IMR-90 (cell line): ENCODE measurements at regions not wholly inside any gene's neighbourhood (a gene's known extent, or its start where the extent isn't known, plus 50 kb on each side); places are given as distances from the start of the nearest gene placed in this dataset.

Experiments used
- ATAC-seq: fragments of 200-7000 bp; cut with Tn5 transposase; 2 replicates; pipeline ENCODE4 v1.9.1; 2020; ENCODE audit warnings: low read depth, mild to moderate bottlenecking, moderate library complexity
- BruUV-seq: library from RNA; stranded (reverse); fragments of 400-500 nt; replicated peaks from 2 replicates; lab custom pipeline; 2021; lab: Mats Ljungman, UMichigan
- CTCF ChIA-PET: fragments of 300-600 bp; formaldehyde crosslinking; extraction: SDS; loops from one replicate; lab custom pipeline; 2021; ENCODE audit warnings: antibody characterized with exemption; lab: Yijun Ruan, JAX
- POLR2A ChIA-PET: fragments of 300-600 bp; sonication (Branson Sonifier 250); formaldehyde crosslinking; loops from one replicate; lab custom pipeline; 2022; ENCODE audit warnings: antibody characterized with exemption; ENCODE audit not compliant: unreplicated experiment; lab: Charles Lee
- DNase-seq: peaks from one replicate; pipeline ENCODE4 v3.0.0; 2013
- H2AFZ ChIP-seq: replicated peaks from 2 replicates; pipeline ENCODE3; 2013; ENCODE audit warnings: low read length, mild to moderate bottlenecking; ENCODE audit not compliant: poor library complexity
- H2AK5ac ChIP-seq: 2 replicates; pipeline ENCODE4 v1.6.1; 2013; ENCODE audit warnings: low read depth, low read length, inconsistent platforms
- H2AK9ac ChIP-seq: replicated peaks from 2 replicates; pipeline ENCODE3; 2013; ENCODE audit warnings: mild to moderate bottlenecking, low read depth, low read length, moderate library complexity; ENCODE audit not compliant: poor library complexity
- H2BK120ac ChIP-seq: 2 replicates; pipeline ENCODE4 v1.6.1; 2013; ENCODE audit warnings: low read depth, low read length, inconsistent platforms
- H2BK15ac ChIP-seq: 3 replicates; pipeline ENCODE4 v1.6.1; 2013; ENCODE audit warnings: low read depth, low read length, inconsistent platforms
- H2BK20ac ChIP-seq: 2 replicates; pipeline ENCODE4 v1.6.1; 2013; ENCODE audit warnings: low read depth, mild to moderate bottlenecking, inconsistent platforms, low read length, moderate library complexity
- H2BK5ac ChIP-seq: 2 replicates; pipeline ENCODE4 v1.6.1; 2013; ENCODE audit warnings: mild to moderate bottlenecking, low read depth, low read length, inconsistent platforms; ENCODE audit not compliant: poor library complexity, severe bottlenecking
- H3K14ac ChIP-seq: replicated peaks from 2 replicates; pipeline ENCODE4 v1.6.1; 2013; ENCODE audit warnings: low read depth, low read length, inconsistent platforms
- H3K18ac ChIP-seq: 2 replicates; pipeline ENCODE4 v1.6.1; 2013; ENCODE audit warnings: low read depth, low read length, control low read depth
- H3K23ac ChIP-seq: 2 replicates; pipeline ENCODE4 v1.6.1; 2013; ENCODE audit warnings: low read depth, low read length, inconsistent platforms
- H3K27ac ChIP-seq: 2 replicates; pipeline ENCODE4 v1.5.1; 2013; ENCODE audit warnings: mild to moderate bottlenecking, control low read depth, low read length; ENCODE audit not compliant: insufficient read depth
- H3K27me3 ChIP-seq: 2 replicates; pipeline ENCODE4 v1.6.1; 2013; ENCODE audit warnings: low read length; ENCODE audit not compliant: control insufficient read depth, insufficient read depth
- H3K36me3 ChIP-seq: 2 replicates; pipeline ENCODE4 v1.6.1; 2013; ENCODE audit warnings: low read length, mixed read lengths; ENCODE audit not compliant: control insufficient read depth, insufficient read depth
- H3K4ac ChIP-seq: 2 replicates; pipeline ENCODE4 v1.6.1; 2013; ENCODE audit warnings: low read depth, low read length, inconsistent platforms
- H3K4me1 ChIP-seq: 2 replicates; pipeline ENCODE4 v1.6.1; 2013; ENCODE audit warnings: low read length, mixed read lengths; ENCODE audit not compliant: control insufficient read depth, insufficient read depth
- H3K4me2 ChIP-seq: 2 replicates; pipeline ENCODE4 v1.6.1; 2013; ENCODE audit warnings: low read depth, mild to moderate bottlenecking, control low read depth, low read length, moderate library complexity
- H3K4me3 ChIP-seq: 2 replicates; pipeline ENCODE4 v1.5.1; 2013; ENCODE audit warnings: low read depth, mild to moderate bottlenecking, control low read depth, low read length, moderate library complexity; ENCODE audit not compliant: insufficient read depth
- H3K56ac ChIP-seq: 2 replicates; pipeline ENCODE4 v1.6.1; 2013; ENCODE audit warnings: low read length, inconsistent platforms; ENCODE audit not compliant: insufficient read depth; ENCODE audit errors: extremely low read depth
- H3K79me1 ChIP-seq, 2 experiments: 2 replicates each; pipeline ENCODE4 v1.6.1; 2013; ENCODE audit warnings: low read length in 2 of 2, inconsistent platforms in 1 of 2, low read depth in 1 of 2
- H3K9ac ChIP-seq: 2 replicates; pipeline ENCODE4 v1.6.1; 2013; ENCODE audit warnings: low read depth, low read length, control low read depth
- H3K9me1 ChIP-seq: 2 replicates; pipeline ENCODE4 v1.6.1; 2013; ENCODE audit warnings: low read length, inconsistent platforms; ENCODE audit not compliant: insufficient read depth
- H3K9me3 ChIP-seq: 2 replicates; pipeline ENCODE4 v1.6.1; 2013; ENCODE audit warnings: low read length; ENCODE audit not compliant: control insufficient read depth, insufficient read depth
- H4K20me1 ChIP-seq: 2 replicates; pipeline ENCODE4 v1.6.1; 2013; ENCODE audit warnings: low read length, inconsistent platforms; ENCODE audit not compliant: insufficient read depth
- H4K5ac ChIP-seq: 2 replicates; pipeline ENCODE4 v1.6.1; 2013; ENCODE audit warnings: mild to moderate bottlenecking, low read depth, low read length, control low read depth
- H4K8ac ChIP-seq, 2 experiments: 2 replicates each; pipeline ENCODE4 v1.6.1; 2013; ENCODE audit warnings: low read depth in 2 of 2, low read length in 2 of 2, control low read depth in 1 of 2, inconsistent platforms in 1 of 2
- H4K91ac ChIP-seq: 2 replicates; pipeline ENCODE4 v1.6.1; 2013; ENCODE audit warnings: low read depth, low read length, inconsistent platforms; ENCODE audit not compliant: insufficient read depth
- CEBPB ChIP-seq: IDR thresholded peaks from 2 replicates; pipeline ENCODE4 v1.6.1; 2012; ENCODE audit warnings: low read depth, low read length, improper control_type of control experiment
- CTCF ChIP-seq: conservative IDR thresholded peaks from 2 replicates; pipeline ENCODE4 v1.5.1; 2012; ENCODE audit warnings: mild to moderate bottlenecking, low read depth, low read length, improper control_type of control experiment
- ELK1 ChIP-seq: fragments of 150-350 bp; IDR thresholded peaks from 2 replicates; pipeline ENCODE4 v1.6.1; 2016; ENCODE audit warnings: low read depth, mild to moderate bottlenecking, low read length, moderate library complexity, borderline replicate concordance
- MAFK ChIP-seq: IDR thresholded peaks from 2 replicates; pipeline ENCODE4 v1.6.1; 2012; ENCODE audit warnings: low read depth, low read length, improper control_type of control experiment
- RAD21 ChIP-seq: IDR thresholded peaks from 2 replicates; pipeline ENCODE4 v1.6.1; 2012; ENCODE audit warnings: low read length, improper control_type of control experiment
- RFX5 ChIP-seq: IDR thresholded peaks from 2 replicates; pipeline ENCODE4 v1.8.0; 2012; ENCODE audit warnings: low read depth, mild to moderate bottlenecking, low read length, moderate library complexity
- SMC3 ChIP-seq: fragments of 150-350 bp; IDR thresholded peaks from 2 replicates; pipeline ENCODE4 v1.6.1; 2016; ENCODE audit warnings: low read depth, mild to moderate bottlenecking, antibody characterized with exemption, low read length, moderate library complexity
- USF2 ChIP-seq: fragments of 150-350 bp; IDR thresholded peaks from 2 replicates; pipeline ENCODE4 v1.6.1; 2017; ENCODE audit warnings: mild to moderate bottlenecking, antibody characterized with exemption, low read length, low read depth
- WGBS, 2 experiments: methylation state at CpG; one replicate each; pipeline versions ENCODE4 v1.1.5 to v1.1.7; 2013; ENCODE audit warnings: missing lambda C conversion rate in 2 of 2; ENCODE audit not compliant: insufficient read length in 1 of 2; ENCODE audit errors: extremely low coverage in 2 of 2; 5-methylcytosine and 5-hydroxymethylcytosine counted together
- dilution Hi-C: fragments of 300-500 bp; cut with HindIII; formaldehyde crosslinking; loops from one replicate; pipeline ENCODE4 v1.14.3; 2018; ENCODE audit warnings: low sequenced_read_pairs; ENCODE audit not compliant: unreplicated experiment
- in situ Hi-C: fragments of 300-500 bp; cut with MboI; formaldehyde crosslinking; loops from 3 replicates; pipeline ENCODE4 v1.14.3; 2019; ENCODE audit warnings: low sequenced_read_pairs, inconsistent platforms, mixed read lengths
- intact Hi-C: fragments of 100-400 bp; cut with micrococcal nuclease; formaldehyde crosslinking; loops from 2 replicates; pipeline ENCODE4 v1.10.0; 2022

DNA sequence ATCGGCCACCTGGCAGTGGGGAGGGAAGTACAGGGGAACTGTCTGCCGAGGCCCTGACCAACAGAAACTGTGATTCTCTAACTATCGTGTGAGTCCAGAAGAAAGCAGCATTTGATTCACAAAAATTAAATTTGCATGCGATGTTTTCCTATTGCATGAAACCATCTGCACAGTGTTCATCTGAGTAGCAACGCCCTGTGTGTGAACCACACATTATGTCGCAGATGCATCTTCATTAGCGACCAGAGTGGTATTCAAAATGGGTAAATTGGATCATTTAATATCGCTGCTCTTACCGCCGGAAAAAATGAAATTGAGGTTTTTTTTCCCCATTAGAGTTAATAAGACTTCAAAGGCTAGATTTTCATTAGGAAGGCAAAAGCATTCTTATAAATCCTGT lies 260.6 kb downstream of the ABCC12 start:
- Histone ChIP-seq H2AK9ac (no peak overlapping the region), H2AK5ac (no peak overlapping the region), H3K56ac (no peak overlapping the region), H3K14ac (no peak overlapping the region), H3K4ac (no peak overlapping the region), H4K5ac (no peak overlapping the region), H2BK120ac (no peak overlapping the region), H3K9me1 (no peaks in the 10 kb centered on the region), H3K9ac (no peak overlapping the region), H3K79me1 (no peaks in the 10 kb centered on the region), H3K23ac (no peak overlapping the region), H3K4me2 (no peak overlapping the region), H3K18ac (no peak overlapping the region), H4K8ac (no peak overlapping the region), H2BK15ac (no peak overlapping the region), H2BK20ac (no peak overlapping the region), H2BK5ac (no peak overlapping the region), H3K27ac (no peak overlapping the region), H3K4me1 (no peaks in the 10 kb centered on the region), H3K9me3 (no peaks in the 10 kb centered on the region), H3K36me3 (no peaks in the 10 kb centered on the region), H2AFZ (no peak overlapping the region), H3K4me3 (no peak overlapping the region), H3K27me3 (no peaks in the 10 kb centered on the region), H4K20me1 (no peaks in the 10 kb centered on the region), H4K91ac (no peak overlapping the region)
- dilution Hi-C loops (no loop called here), in situ Hi-C loops (no loop called here), intact Hi-C loops (no loop called here)
- TF ChIP-seq ELK1 (no peak), CTCF (no peak), USF2 (no peak), RFX5 (no peak), MAFK (no peak), CEBPB (no peak), RAD21 (no peak), SMC3 (no peak)
- ChIA-PET POLR2A (no interaction called here), CTCF (no interaction called here)
- no TSS peak for BruUV-seq
- 83% methylated on average over 2 of the region's 10 CpGs; no CpG with 5 or more reads in 1 of the 2 experiments for WGBS, 2 experiments
- ATAC-seq (no peak), DNase-seq (no peak)
